MCF 10A (cell line): ENCODE measurements at regions not wholly inside any gene's neighbourhood (a gene's known extent, or its start where the extent isn't known, plus 50 kb on each side); places are given as distances from the start of the nearest gene placed in this dataset.

Experiments used
- BruUV-seq: library from RNA; stranded (reverse); fragments of 400-500 nt; replicated peaks from 2 replicates; lab custom pipeline; 2021; lab: Mats Ljungman, UMichigan
- CTCF ChIA-PET: fragments of 300-600 bp; sonication (Branson Sonifier 250); formaldehyde crosslinking; extraction: SDS; loops from one replicate; lab custom pipeline; 2021; ENCODE audit warnings: antibody characterized with exemption, inconsistent platforms; lab: Yijun Ruan, JAX
- POLR2A ChIA-PET: fragments of 300-600, 350-650 bp; sonication (Branson Sonifier 250); formaldehyde crosslinking; extraction: SDS; loops from one replicate; lab custom pipeline; 2020; ENCODE audit warnings: antibody characterized with exemption, inconsistent platforms; lab: Yijun Ruan, JAX
- DNase-seq: peaks from one replicate; pipeline ENCODE4 v3.0.0-alpha.2; 2018; ENCODE audit not compliant: unreplicated experiment
- H3K27ac Mint-ChIP-seq: one replicate; pipeline ENCODE4 v1.8.0; 2022; ENCODE audit warnings: mild to moderate bottlenecking, low read depth, mixed read lengths; ENCODE audit not compliant: unreplicated experiment
- H3K27me3 Mint-ChIP-seq: one replicate; pipeline ENCODE4 v1.8.0; 2022; ENCODE audit warnings: mixed read lengths; ENCODE audit not compliant: insufficient read depth, unreplicated experiment
- H3K36me3 Mint-ChIP-seq: one replicate; pipeline ENCODE4 v1.8.0; 2022; ENCODE audit warnings: mild to moderate bottlenecking, moderate library complexity, mixed read lengths; ENCODE audit not compliant: insufficient read depth, unreplicated experiment
- H3K4me1 Mint-ChIP-seq: one replicate; pipeline ENCODE4 v1.8.0; 2022; ENCODE audit warnings: mixed read lengths; ENCODE audit not compliant: insufficient read depth, unreplicated experiment
- H3K4me3 Mint-ChIP-seq: one replicate; pipeline ENCODE4 v1.8.0; 2022; ENCODE audit warnings: mild to moderate bottlenecking, moderate library complexity, mixed read lengths; ENCODE audit not compliant: unreplicated experiment
- H3K9me3 Mint-ChIP-seq: one replicate; pipeline ENCODE4 v1.8.0; 2022; ENCODE audit warnings: mixed read lengths; ENCODE audit not compliant: unreplicated experiment
- intact Hi-C: fragments of 100-400 bp; cut with micrococcal nuclease; formaldehyde crosslinking; loops from 2 replicates; pipeline ENCODE4 v1.14.1; 2022
- TF ChIP-seq, protein P1 (sequence below): fragments of 200-600 bp; IDR thresholded peaks from one replicate; pipeline ENCODE4 v1.8.0; 2022; ENCODE audit warnings: antibody characterized with exemption, mild to moderate bottlenecking; ENCODE audit not compliant: unreplicated experiment

DNA sequence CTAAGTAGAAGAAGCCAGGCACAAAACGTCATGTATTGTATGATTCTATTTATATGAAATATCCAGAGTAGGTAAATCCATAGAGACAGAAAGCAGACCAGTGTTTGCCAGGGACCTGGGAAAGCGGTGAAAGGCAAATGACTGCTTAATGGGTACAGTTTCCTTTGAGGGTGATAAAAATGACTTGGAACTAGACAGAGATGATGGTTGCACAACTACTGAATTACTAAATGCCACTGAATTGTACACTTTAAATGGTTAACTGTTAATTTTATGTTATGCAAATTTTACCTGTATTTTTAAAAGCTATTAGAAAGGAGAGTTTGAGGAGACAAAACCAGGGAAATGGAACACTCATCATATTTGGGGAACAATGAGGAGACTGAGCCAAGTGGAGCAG lies 61.8 kb upstream of the USP47 start:
- no TSS peak for BruUV-seq
- no peaks in the 10 kb centered on the region for H3K9me3 Mint-ChIP-seq
- no peak overlapping the region for H3K4me3 Mint-ChIP-seq
- no peak for DNase-seq
- POLR2A ChIA-PET, result interaction anchor here (1.0 to 2.4 kb wide), 4 partner anchors 8 to 159 kb away, joined by 3 to 11 read pairs (median 4); no protein-coding TSS in a partner anchor
- intact Hi-C loops, result loop anchor here (10.0 kb wide), 2 partner anchors 225 to 385 kb away; no protein-coding TSS in a partner anchor
- CTCF ChIA-PET, result interaction anchor here (0.6 to 1.2 kb wide), 4 partner anchors 79 to 752 kb away, joined by 3 to 4 read pairs (median 3); no protein-coding TSS in a partner anchor
- H3K4me1 Mint-ChIP-seq, result peaks cover 28% of the 10 kb centered on the region
- TF ChIP-seq, protein P1, sequence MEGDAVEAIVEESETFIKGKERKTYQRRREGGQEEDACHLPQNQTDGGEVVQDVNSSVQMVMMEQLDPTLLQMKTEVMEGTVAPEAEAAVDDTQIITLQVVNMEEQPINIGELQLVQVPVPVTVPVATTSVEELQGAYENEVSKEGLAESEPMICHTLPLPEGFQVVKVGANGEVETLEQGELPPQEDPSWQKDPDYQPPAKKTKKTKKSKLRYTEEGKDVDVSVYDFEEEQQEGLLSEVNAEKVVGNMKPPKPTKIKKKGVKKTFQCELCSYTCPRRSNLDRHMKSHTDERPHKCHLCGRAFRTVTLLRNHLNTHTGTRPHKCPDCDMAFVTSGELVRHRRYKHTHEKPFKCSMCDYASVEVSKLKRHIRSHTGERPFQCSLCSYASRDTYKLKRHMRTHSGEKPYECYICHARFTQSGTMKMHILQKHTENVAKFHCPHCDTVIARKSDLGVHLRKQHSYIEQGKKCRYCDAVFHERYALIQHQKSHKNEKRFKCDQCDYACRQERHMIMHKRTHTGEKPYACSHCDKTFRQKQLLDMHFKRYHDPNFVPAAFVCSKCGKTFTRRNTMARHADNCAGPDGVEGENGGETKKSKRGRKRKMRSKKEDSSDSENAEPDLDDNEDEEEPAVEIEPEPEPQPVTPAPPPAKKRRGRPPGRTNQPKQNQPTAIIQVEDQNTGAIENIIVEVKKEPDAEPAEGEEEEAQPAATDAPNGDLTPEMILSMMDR, result no peak
- no peak overlapping the region for H3K27ac Mint-ChIP-seq
- no peaks in the 10 kb centered on the region for H3K36me3 Mint-ChIP-seq
- H3K27me3 Mint-ChIP-seq, result no peaks in the 10 kb centered on the region

DNA sequence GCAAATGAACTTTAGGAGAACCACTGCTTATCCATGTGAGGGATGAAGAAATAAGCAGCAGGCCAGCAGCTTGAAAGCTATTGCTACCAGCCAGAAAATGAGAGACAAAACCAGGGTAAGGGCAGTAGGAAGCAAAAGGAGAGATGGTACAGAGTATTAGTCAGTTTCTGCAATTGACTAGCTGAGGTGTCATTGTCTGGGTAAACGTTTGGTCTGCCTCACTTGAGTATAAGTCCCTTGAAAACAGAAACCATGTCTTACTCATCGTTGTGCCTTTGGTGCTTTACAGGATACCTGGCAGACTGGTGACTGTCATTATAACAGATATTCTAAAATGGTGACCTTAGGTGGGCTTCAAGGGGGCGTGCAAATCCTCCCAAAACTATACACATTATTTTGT lies 63.9 kb upstream of the USP47 start:
- peaks cover 18% of the 10 kb centered on the region for H3K4me1 Mint-ChIP-seq
- no peak overlapping the region for H3K27ac Mint-ChIP-seq
- TF ChIP-seq, protein P1, result no peak
- H3K36me3 Mint-ChIP-seq, result no peaks in the 10 kb centered on the region
- ChIA-PET POLR2A (no interaction called here), CTCF (interaction anchor here (0.5 to 2.8 kb wide), 4 partner anchors 113 to 750 kb away, joined by 3 to 9 read pairs (median 4); no protein-coding TSS in a partner anchor)
- no peak overlapping the region for H3K4me3 Mint-ChIP-seq
- no peaks in the 10 kb centered on the region for H3K9me3 Mint-ChIP-seq
- H3K27me3 Mint-ChIP-seq, result no peaks in the 10 kb centered on the region
- intact Hi-C loops, result no loop called here
- no TSS peak for BruUV-seq
- DNase-seq, result no peak

DNA sequence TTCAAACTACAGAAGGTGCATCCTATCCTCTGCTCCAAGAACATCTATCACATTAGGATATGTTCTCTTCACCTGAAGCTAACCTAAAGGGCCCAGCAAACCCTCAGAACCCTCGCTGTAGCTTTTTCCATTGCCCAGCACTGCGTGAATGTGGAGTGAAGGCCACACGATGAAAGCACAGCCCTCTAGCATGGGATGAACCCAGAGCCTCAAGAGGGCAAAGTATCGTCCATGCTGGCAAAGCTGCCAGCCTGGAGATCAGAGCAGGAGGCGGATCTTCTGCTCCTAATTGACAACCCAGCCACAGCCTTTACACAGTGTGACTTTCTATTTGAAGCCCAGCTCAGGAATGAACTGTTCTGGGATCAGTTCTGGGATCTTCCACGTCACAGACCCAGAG lies 65.1 kb upstream of the USP47 start:
- H3K27me3 Mint-ChIP-seq, result no peaks in the 10 kb centered on the region
- no TSS peak for BruUV-seq
- no peak overlapping the region for H3K27ac Mint-ChIP-seq
- no peaks in the 10 kb centered on the region for H3K9me3 Mint-ChIP-seq
- intact Hi-C loops, result no loop called here
- H3K4me3 Mint-ChIP-seq, result no peak overlapping the region
- peaks cover 7% of the 10 kb centered on the region for H3K4me1 Mint-ChIP-seq
- ChIA-PET CTCF (interaction anchor here (0.6 to 2.8 kb wide), 5 partner anchors 17 to 749 kb away, joined by 3 to 9 read pairs (median 3); no protein-coding TSS in a partner anchor), POLR2A (interaction anchor here (0.6 to 1.2 kb wide), 3 partner anchors 41 to 156 kb away, joined by 3 read pairs; no protein-coding TSS in a partner anchor)
- no peak for DNase-seq
- no peaks in the 10 kb centered on the region for H3K36me3 Mint-ChIP-seq
- TF ChIP-seq, protein P1, result no peak

DNA sequence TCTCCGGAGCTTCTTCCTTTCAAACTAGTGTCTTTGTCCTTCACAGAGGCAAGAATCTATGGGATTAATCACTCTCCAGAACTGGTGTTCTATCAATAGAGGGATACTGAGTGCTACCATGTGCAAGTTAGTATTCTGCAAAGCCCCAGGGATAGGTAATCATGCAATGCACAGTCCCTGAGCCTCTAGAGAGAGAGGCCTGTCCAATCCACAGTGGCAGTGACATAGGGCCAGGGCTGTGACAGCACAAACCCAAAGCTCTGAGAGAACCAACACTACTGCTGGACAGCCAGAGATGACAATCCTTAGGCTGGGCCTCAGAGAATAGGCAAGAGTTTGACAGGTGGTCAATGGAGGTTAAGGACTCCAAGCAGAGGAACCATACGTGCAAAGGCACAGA lies 66.8 kb upstream of the USP47 start:
- peaks cover 11% of the 10 kb centered on the region for H3K4me1 Mint-ChIP-seq
- H3K9me3 Mint-ChIP-seq, result no peaks in the 10 kb centered on the region
- CTCF ChIA-PET, result interaction anchor here (0.5 kb wide), 1 partner anchor 971 kb away, joined by 4 read pairs; no protein-coding TSS in a partner anchor
- no peak overlapping the region for H3K27ac Mint-ChIP-seq
- no peak overlapping the region for H3K4me3 Mint-ChIP-seq
- DNase-seq, result no peak
- no TSS peak for BruUV-seq
- no peaks in the 10 kb centered on the region for H3K36me3 Mint-ChIP-seq
- no peaks in the 10 kb centered on the region for H3K27me3 Mint-ChIP-seq
- intact Hi-C loops, result no loop called here
- TF ChIP-seq, protein P1, result no peak
- POLR2A ChIA-PET, result no interaction called here
